ENCODE measurements at regions not wholly inside any gene's neighbourhood (a gene's known extent, or its start where the extent isn't known, plus 50 kb on each side); places are given as distances from the start of the nearest gene placed in this dataset.

DNA sequence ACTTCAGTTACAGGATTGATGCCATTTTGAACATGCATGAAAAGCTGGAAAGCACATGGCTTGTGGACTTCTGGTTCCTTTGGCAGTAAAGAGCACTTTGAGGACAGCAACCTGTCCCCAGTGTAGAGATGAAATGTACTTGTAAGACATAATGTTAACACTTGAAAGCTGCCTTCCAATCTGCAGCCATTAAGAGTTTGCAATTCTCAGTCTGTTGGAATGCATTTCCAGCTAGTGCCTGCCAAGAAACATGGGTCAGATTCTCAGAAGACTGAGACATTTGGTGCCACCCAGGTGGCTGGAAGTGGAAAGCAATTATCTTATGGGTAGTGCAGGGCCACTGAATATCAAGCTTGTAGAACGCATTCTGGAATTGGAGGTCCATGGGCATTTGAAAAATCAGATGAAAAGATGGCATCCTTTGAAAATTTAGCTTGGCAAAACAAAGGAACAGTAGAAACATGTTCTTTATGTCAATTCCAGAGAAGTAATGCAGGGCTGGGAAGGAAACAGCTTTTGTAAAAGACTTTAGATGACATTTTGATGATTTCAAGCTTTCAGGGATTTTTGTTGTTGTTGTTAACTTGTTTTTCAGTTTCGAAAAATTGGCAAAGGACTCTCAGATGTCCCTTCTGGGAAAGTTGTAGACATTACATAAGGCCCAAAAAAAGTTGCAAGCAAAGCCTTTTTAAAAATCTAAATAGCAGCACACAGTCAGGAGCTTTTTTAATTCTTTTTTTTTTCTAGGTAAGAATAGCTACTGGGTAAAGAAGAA lies 147.0 kb downstream of the ABCA8 start:
- DNase-seq (ENCODE audit: low read depth, low spot score), result no peak
- no peaks in the 10 kb centered on the region for H3K4me1 ChIP-seq (ENCODE audit: control insufficient read depth, insufficient read depth, low read length)
- no peaks in the 10 kb centered on the region for H3K36me3 ChIP-seq (ENCODE audit: control insufficient read depth, insufficient read depth, low read length)
- intact Hi-C loops (cut with micrococcal nuclease; ENCODE audit: unreplicated experiment), result no loop called here
- no peak for TF ChIP-seq POLR2AphosphoS5 (IDR thresholded peaks at IDR 0.05; ENCODE audit: low read depth, low read length)
- no peak for TF ChIP-seq TCF7L2 (IDR thresholded peaks at IDR 0.05; ENCODE audit: low read depth, low read length)
- TF ChIP-seq REST (IDR thresholded peaks at IDR 0.05; ENCODE audit: insufficient read depth in 1 of 2, low read depth in 2 of 2, low read length in 1 of 2), result no peak
- TF ChIP-seq, protein P1, sequence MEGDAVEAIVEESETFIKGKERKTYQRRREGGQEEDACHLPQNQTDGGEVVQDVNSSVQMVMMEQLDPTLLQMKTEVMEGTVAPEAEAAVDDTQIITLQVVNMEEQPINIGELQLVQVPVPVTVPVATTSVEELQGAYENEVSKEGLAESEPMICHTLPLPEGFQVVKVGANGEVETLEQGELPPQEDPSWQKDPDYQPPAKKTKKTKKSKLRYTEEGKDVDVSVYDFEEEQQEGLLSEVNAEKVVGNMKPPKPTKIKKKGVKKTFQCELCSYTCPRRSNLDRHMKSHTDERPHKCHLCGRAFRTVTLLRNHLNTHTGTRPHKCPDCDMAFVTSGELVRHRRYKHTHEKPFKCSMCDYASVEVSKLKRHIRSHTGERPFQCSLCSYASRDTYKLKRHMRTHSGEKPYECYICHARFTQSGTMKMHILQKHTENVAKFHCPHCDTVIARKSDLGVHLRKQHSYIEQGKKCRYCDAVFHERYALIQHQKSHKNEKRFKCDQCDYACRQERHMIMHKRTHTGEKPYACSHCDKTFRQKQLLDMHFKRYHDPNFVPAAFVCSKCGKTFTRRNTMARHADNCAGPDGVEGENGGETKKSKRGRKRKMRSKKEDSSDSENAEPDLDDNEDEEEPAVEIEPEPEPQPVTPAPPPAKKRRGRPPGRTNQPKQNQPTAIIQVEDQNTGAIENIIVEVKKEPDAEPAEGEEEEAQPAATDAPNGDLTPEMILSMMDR (IDR thresholded peaks at IDR 0.05), result no peak
- no peak for TF ChIP-seq SIN3A (IDR thresholded peaks at IDR 0.05; ENCODE audit: borderline replicate concordance, insufficient read depth, low read depth, low read length)
- in situ Hi-C loops (cut with HindIII; ENCODE audit: low pct_unique_long_range_greater_than_20kb, low sequenced_read_pairs), result no loop called here
- no peaks in the 10 kb centered on the region for H3K27me3 ChIP-seq (ENCODE audit: control insufficient read depth, insufficient read depth, low read length)
- no peaks in the 10 kb centered on the region for H3K9me3 ChIP-seq (ENCODE audit: control insufficient read depth, insufficient read depth, low read depth, low read length)
- POLR2A ChIA-PET, result interaction anchor here (0.6 kb wide), 1 partner anchor 100 kb away, joined by 4 read pairs; no protein-coding TSS in a partner anchor
- BruUV-seq (replicated peaks), result no TSS peak
- CTCF ChIA-PET, result interaction anchor here (0.6 kb wide), 1 partner anchor 23 kb away, joined by 4 read pairs; no protein-coding TSS in a partner anchor
- H3K27ac ChIP-seq (ENCODE audit: low read length), result no peak overlapping the region
- no peak for ATAC-seq
- no peak overlapping the region for H3K4me3 ChIP-seq (ENCODE audit: low read depth in 2 of 2, low read length in 2 of 2)

- CTCF ChIA-PET, result no interaction called here
- in situ Hi-C loops (cut with HindIII; ENCODE audit: low pct_unique_long_range_greater_than_20kb, low sequenced_read_pairs) (no loop called here), intact Hi-C loops (cut with micrococcal nuclease; ENCODE audit: unreplicated experiment) (no loop called here)
- Histone ChIP-seq H3K9me3 (ENCODE audit: control insufficient read depth, insufficient read depth, low read depth, low read length) (no peaks in the 10 kb centered on the region), H3K4me3 (ENCODE audit: low read depth in 2 of 2, low read length in 2 of 2) (no peak overlapping the region), H3K4me1 (ENCODE audit: control insufficient read depth, insufficient read depth, low read length) (no peaks in the 10 kb centered on the region), H3K27ac (ENCODE audit: low read length) (no peak overlapping the region), H3K36me3 (ENCODE audit: control insufficient read depth, insufficient read depth, low read length) (no peaks in the 10 kb centered on the region), H3K27me3 (ENCODE audit: control insufficient read depth, insufficient read depth, low read length) (no peaks in the 10 kb centered on the region)
- no peak for DNase-seq (ENCODE audit: low read depth, low spot score)
- BruUV-seq (replicated peaks), result no TSS peak
- no peak for ATAC-seq
- POLR2A ChIA-PET, result no interaction called here
- TF ChIP-seq TCF7L2 (IDR thresholded peaks at IDR 0.05; ENCODE audit: low read depth, low read length) (no peak), POLR2AphosphoS5 (IDR thresholded peaks at IDR 0.05; ENCODE audit: low read depth, low read length) (no peak), REST (IDR thresholded peaks at IDR 0.05; ENCODE audit: insufficient read depth in 1 of 2, low read depth in 2 of 2, low read length in 1 of 2) (no peak), SIN3A (IDR thresholded peaks at IDR 0.05; ENCODE audit: borderline replicate concordance, insufficient read depth, low read depth, low read length) (no peak)
- TF ChIP-seq, protein P1 (IDR thresholded peaks at IDR 0.05), result no peak
These were observed 149.6 kb downstream of the ABCA8 start for GRCh38 chr17:68805609-68806008.
